ENCODE measurements at regions not wholly inside any gene's neighbourhood (a gene's known extent, or its start where the extent isn't known, plus 50 kb on each side); places are given as distances from the start of the nearest gene placed in this dataset.

- no peak for DNase-seq
- H3K4me1 ChIP-seq (ENCODE audit: control insufficient read depth, insufficient read depth, low read length), result peaks cover 4% of the 10 kb centered on the region
- no peak for TF ChIP-seq CTCF (conservative IDR thresholded peaks at IDR 0.05)
- H3K36me3 ChIP-seq (ENCODE audit: control insufficient read depth, insufficient read depth, low read length), result no peaks in the 10 kb centered on the region
- H3K4me3 Mint-ChIP-seq, result no peak overlapping the region
- H3K4me1 Mint-ChIP-seq, result peaks cover 8% of the 10 kb centered on the region
- no peaks in the 10 kb centered on the region for H3K9me3 Mint-ChIP-seq
- H3K4me3 ChIP-seq (ENCODE audit: low read length), result no peak overlapping the region
- H3K9me3 ChIP-seq (ENCODE audit: control insufficient read depth, low read length), result no peaks in the 10 kb centered on the region
- no peaks in the 10 kb centered on the region for H3K36me3 Mint-ChIP-seq (ENCODE audit: low read depth)
- H3K27me3 Mint-ChIP-seq (ENCODE audit: insufficient read depth), result peaks cover 1% of the 10 kb centered on the region
- H3K27ac Mint-ChIP-seq, result no peak overlapping the region
- H3K9ac ChIP-seq (ENCODE audit: extremely low read depth, low read length, poor library complexity, severe bottlenecking), result no peak overlapping the region
- 19% methylated on average over 1 of the region's 1 CpG; no CpG with 5 or more reads in 1 of the 2 experiments for WGBS, 2 experiments (ENCODE audit: insufficient coverage in 1 of 2, insufficient read length in 1 of 2)
- H3K27ac ChIP-seq (ENCODE audit: low read depth, low read length), result no peak overlapping the region
- H3K27me3 ChIP-seq (ENCODE audit: control insufficient read depth, insufficient read depth, low read length, poor library complexity, severe bottlenecking), result no peaks in the 10 kb centered on the region
Observed at GRCh38 chr9:24816006-24816405, 270.3 kb upstream of the IZUMO3 start.

DNA sequence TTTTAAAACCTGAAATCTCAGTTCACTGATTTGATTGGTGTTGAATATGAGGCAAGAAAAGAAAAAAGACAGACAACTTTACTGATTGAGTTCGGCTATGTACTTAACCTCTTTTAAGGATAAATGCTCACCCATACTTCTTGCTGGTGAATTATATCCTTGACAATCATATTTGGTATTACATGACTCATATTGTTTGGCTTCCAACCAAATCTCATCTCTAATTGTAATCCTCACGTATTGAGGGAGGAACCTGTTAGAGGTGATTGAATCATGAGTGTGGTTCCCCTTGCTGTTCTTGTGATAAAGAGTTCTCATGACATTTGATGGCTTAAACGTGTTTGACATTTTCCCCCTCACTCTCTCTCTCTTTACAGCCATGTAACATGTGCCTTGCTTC, 255.6 kb upstream of the IZUMO3 start:
- DNase-seq, result no peak
- H3K4me1 ChIP-seq (ENCODE audit: control insufficient read depth, insufficient read depth, low read length), result no peaks in the 10 kb centered on the region
- TF ChIP-seq CTCF (conservative IDR thresholded peaks at IDR 0.05), result no peak

DNA sequence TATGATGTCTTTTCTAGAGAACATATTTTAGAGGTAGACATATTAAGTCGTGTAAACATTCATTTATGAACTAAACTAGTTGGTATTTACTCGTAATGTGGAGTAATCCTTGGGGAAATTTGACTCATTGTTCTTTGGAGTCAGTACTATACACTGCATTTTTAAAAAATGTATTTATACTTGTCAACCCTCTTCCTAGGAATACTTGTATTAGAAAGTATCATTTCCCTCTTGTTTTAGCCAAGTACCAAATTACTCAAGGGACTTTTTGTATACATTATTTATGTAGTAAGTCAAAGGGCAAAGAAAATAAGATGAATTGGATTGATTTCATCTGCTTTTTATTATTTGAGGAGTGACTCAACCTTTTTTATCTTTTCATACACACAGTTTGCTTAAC, 248.1 kb upstream of the IZUMO3 start:
- no peak overlapping the region for H3K4me3 Mint-ChIP-seq
- no peaks in the 10 kb centered on the region for H3K9me3 ChIP-seq (ENCODE audit: control insufficient read depth, low read length)
- whole genome bisulfite sequencing, 2 experiments (ENCODE audit: insufficient coverage in 1 of 2, insufficient read length in 1 of 2), result 94% methylated on average over 2 of the region's 2 CpGs; no CpG with 5 or more reads in 1 of the 2 experiments
- H3K4me1 Mint-ChIP-seq, result no peaks in the 10 kb centered on the region
- no peak for TF ChIP-seq CTCF (conservative IDR thresholded peaks at IDR 0.05)
- no peaks in the 10 kb centered on the region for H3K27me3 ChIP-seq (ENCODE audit: control insufficient read depth, insufficient read depth, low read length, poor library complexity, severe bottlenecking)
- DNase-seq, result no peak
- no peak overlapping the region for H3K27ac ChIP-seq (ENCODE audit: low read depth, low read length)
- H3K36me3 Mint-ChIP-seq (ENCODE audit: low read depth), result no peaks in the 10 kb centered on the region
- no peak overlapping the region for H3K27ac Mint-ChIP-seq
- no peaks in the 10 kb centered on the region for H3K27me3 Mint-ChIP-seq (ENCODE audit: insufficient read depth)
- H3K9ac ChIP-seq (ENCODE audit: extremely low read depth, low read length, poor library complexity, severe bottlenecking), result no peak overlapping the region
- H3K4me3 ChIP-seq (ENCODE audit: low read length), result no peak overlapping the region
- H3K4me1 ChIP-seq (ENCODE audit: control insufficient read depth, insufficient read depth, low read length), result no peaks in the 10 kb centered on the region
- H3K36me3 ChIP-seq (ENCODE audit: control insufficient read depth, insufficient read depth, low read length), result no peaks in the 10 kb centered on the region
- H3K9me3 Mint-ChIP-seq, result no peaks in the 10 kb centered on the region

More for the DNA sequence above, 255.6 kb upstream of the IZUMO3 start:
- H3K27ac Mint-ChIP-seq, result no peak overlapping the region
- H3K27ac ChIP-seq (ENCODE audit: low read depth, low read length), result no peak overlapping the region
- no peaks in the 10 kb centered on the region for H3K36me3 Mint-ChIP-seq (ENCODE audit: low read depth)
- no peaks in the 10 kb centered on the region for H3K27me3 ChIP-seq (ENCODE audit: control insufficient read depth, insufficient read depth, low read length, poor library complexity, severe bottlenecking)
- H3K9me3 Mint-ChIP-seq, result no peaks in the 10 kb centered on the region
- H3K4me1 Mint-ChIP-seq, result no peaks in the 10 kb centered on the region
- no peak overlapping the region for H3K4me3 Mint-ChIP-seq
- no peaks in the 10 kb centered on the region for H3K27me3 Mint-ChIP-seq (ENCODE audit: insufficient read depth)
- 96% methylated on average over 3 of the region's 3 CpGs; no CpG with 5 or more reads in 1 of the 2 experiments for WGBS, 2 experiments (ENCODE audit: insufficient coverage in 1 of 2, insufficient read length in 1 of 2)
- H3K9me3 ChIP-seq (ENCODE audit: control insufficient read depth, low read length), result no peaks in the 10 kb centered on the region
- H3K9ac ChIP-seq (ENCODE audit: extremely low read depth, low read length, poor library complexity, severe bottlenecking), result no peak overlapping the region
- H3K36me3 ChIP-seq (ENCODE audit: control insufficient read depth, insufficient read depth, low read length), result no peaks in the 10 kb centered on the region
- no peak overlapping the region for H3K4me3 ChIP-seq (ENCODE audit: low read length)
